ENCODE measurements at regions not wholly inside any gene's neighbourhood (a gene's known extent, or its start where the extent isn't known, plus 50 kb on each side); places are given as distances from the start of the nearest gene placed in this dataset.
A peak's percentile ranks its signal among the peaks of the same experiment; 100 is the strongest.

- Histone ChIP-seq H3K27me3 (replicated peaks; ENCODE audit: control insufficient read depth, insufficient read depth, low read length, poor library complexity, severe bottlenecking) (no peaks in the 10 kb centered on the region), H3K4me1 (ENCODE audit: control insufficient read depth, insufficient read depth, low read length, poor library complexity, severe bottlenecking) (peaks cover 12% of the 10 kb centered on the region), H3K9me3 (ENCODE audit: control insufficient read depth, low read length) (no peaks in the 10 kb centered on the region), H3K36me3 (ENCODE audit: control insufficient read depth, insufficient read depth, low read length) (no peaks in the 10 kb centered on the region), H3K4me3 (ENCODE audit: insufficient read depth, low read depth, low read length, poor library complexity, severe bottlenecking) (no peak overlapping the region), H3K27ac (ENCODE audit: insufficient read depth, low read length, poor library complexity, severe bottlenecking) (no peak overlapping the region)
- no peak for DNase-seq
Observed at GRCh38 chr20:17848249-17849048, 120.1 kb downstream of the SNX5 start.

DNA sequence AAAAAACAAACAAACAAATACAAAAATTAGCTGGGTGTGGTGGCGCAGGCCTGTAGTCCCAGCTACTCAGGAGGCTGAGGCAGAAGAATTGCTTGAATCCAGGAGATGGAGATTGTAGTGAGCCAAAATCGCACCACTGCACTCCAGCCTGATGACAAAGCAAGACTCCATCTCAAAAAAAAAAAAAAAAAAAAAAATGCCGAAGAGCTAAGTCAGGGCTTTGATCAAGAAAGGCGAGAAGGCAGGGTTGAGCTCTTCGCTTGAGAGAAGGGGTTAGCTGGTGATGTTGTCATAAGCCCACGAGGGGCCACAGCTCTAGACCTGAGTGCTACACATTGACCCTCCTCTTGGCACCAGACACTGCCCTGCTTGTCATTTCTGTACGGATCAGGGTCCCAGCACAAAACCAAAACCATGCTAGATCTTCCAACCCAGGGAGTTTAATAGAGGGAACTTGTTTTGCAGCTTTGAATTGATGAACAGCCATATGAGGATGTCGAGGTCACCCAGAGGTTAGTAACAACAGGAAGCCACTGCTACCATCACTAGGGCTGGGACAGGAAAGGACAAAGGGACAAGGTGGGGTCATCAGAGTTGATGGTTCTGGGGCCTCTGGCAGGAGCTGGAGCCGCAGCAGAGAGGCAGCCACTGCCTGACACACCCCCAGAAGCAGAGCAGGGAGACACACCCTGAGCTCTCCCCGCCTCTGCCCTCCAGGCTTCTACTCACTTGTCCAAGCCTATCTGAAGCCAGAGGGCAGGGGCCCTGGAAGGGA, 122.7 kb downstream of the SNX5 start:
- Histone ChIP-seq H3K4me1 (ENCODE audit: control insufficient read depth, insufficient read depth, low read length, poor library complexity, severe bottlenecking) (peaks cover 12% of the 10 kb centered on the region), H3K9me3 (ENCODE audit: control insufficient read depth, low read length) (no peaks in the 10 kb centered on the region), H3K36me3 (ENCODE audit: control insufficient read depth, insufficient read depth, low read length) (no peaks in the 10 kb centered on the region), H3K27me3 (replicated peaks; ENCODE audit: control insufficient read depth, insufficient read depth, low read length, poor library complexity, severe bottlenecking) (no peaks in the 10 kb centered on the region), H3K4me3 (ENCODE audit: insufficient read depth, low read depth, low read length, poor library complexity, severe bottlenecking) (no peak overlapping the region), H3K27ac (ENCODE audit: insufficient read depth, low read length, poor library complexity, severe bottlenecking) (no peak overlapping the region)
- DNase-seq = no peak

DNA sequence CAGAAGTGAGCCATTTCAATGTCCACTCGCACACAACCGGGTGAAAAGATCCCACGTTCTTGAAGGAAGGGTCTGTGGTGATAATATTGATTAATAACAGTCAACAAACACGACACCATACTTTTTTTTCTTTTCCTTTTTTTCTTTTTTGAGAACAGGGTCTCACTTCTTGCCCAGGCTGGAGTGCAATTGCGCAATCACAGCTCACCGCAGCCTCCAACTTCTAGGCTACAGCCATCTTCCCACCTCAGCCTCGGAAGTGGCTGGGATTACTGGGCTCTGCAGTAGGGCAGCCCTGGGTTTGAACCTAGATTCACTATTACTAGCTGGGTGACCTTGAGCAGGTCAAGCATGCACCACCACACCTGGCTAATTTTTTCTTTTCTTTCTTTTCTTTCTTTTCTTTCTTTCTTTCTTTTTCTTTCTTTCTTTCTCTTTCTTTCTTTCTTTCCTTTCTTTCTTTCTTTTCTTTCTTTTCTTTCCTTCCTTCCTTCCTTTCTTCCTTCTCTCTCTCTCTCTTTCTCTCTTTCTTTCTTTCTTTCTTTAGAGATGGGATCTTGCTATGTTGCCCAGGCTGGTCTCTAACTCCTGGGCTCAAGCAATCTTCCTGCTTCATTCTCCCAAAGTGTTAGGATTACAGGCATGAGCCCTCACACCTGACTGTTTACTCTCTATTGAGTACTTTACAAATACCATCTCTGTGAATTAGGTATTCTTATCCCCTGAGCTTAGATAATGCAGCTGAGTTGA, 123.9 kb downstream of the SNX5 start:
- Histone ChIP-seq H3K9me3 (ENCODE audit: control insufficient read depth, low read length) (no peaks in the 10 kb centered on the region), H3K27ac (ENCODE audit: insufficient read depth, low read length, poor library complexity, severe bottlenecking) (no peak overlapping the region), H3K27me3 (replicated peaks; ENCODE audit: control insufficient read depth, insufficient read depth, low read length, poor library complexity, severe bottlenecking) (no peaks in the 10 kb centered on the region), H3K4me1 (ENCODE audit: control insufficient read depth, insufficient read depth, low read length, poor library complexity, severe bottlenecking) (peaks cover 12% of the 10 kb centered on the region), H3K4me3 (ENCODE audit: insufficient read depth, low read depth, low read length, poor library complexity, severe bottlenecking) (no peak overlapping the region), H3K36me3 (ENCODE audit: control insufficient read depth, insufficient read depth, low read length) (no peaks in the 10 kb centered on the region)
- no peak for DNase-seq

DNA sequence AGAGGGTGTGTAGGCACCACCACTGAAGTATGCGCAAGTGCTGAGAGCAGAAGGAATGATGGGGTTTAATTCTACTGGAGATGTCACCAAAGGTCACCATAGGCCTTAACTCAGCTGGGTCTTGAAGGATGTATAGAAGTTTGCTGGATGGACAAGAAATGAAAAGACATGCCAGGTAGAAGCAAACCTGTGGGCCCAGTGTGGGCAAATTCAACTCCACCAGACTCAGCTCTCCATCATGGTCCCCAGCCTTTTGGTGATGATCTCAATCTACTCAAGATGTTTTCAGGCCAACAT, 124.5 kb downstream of the SNX5 start:
- Histone ChIP-seq H3K27ac (ENCODE audit: insufficient read depth, low read length, poor library complexity, severe bottlenecking) (no peak overlapping the region), H3K27me3 (replicated peaks; ENCODE audit: control insufficient read depth, insufficient read depth, low read length, poor library complexity, severe bottlenecking) (no peaks in the 10 kb centered on the region), H3K4me1 (ENCODE audit: control insufficient read depth, insufficient read depth, low read length, poor library complexity, severe bottlenecking) (peaks cover 12% of the 10 kb centered on the region), H3K4me3 (ENCODE audit: insufficient read depth, low read depth, low read length, poor library complexity, severe bottlenecking) (no peak overlapping the region), H3K36me3 (ENCODE audit: control insufficient read depth, insufficient read depth, low read length) (no peaks in the 10 kb centered on the region), H3K9me3 (ENCODE audit: control insufficient read depth, low read length) (no peaks in the 10 kb centered on the region)
- DNase-seq = no peak

DNA sequence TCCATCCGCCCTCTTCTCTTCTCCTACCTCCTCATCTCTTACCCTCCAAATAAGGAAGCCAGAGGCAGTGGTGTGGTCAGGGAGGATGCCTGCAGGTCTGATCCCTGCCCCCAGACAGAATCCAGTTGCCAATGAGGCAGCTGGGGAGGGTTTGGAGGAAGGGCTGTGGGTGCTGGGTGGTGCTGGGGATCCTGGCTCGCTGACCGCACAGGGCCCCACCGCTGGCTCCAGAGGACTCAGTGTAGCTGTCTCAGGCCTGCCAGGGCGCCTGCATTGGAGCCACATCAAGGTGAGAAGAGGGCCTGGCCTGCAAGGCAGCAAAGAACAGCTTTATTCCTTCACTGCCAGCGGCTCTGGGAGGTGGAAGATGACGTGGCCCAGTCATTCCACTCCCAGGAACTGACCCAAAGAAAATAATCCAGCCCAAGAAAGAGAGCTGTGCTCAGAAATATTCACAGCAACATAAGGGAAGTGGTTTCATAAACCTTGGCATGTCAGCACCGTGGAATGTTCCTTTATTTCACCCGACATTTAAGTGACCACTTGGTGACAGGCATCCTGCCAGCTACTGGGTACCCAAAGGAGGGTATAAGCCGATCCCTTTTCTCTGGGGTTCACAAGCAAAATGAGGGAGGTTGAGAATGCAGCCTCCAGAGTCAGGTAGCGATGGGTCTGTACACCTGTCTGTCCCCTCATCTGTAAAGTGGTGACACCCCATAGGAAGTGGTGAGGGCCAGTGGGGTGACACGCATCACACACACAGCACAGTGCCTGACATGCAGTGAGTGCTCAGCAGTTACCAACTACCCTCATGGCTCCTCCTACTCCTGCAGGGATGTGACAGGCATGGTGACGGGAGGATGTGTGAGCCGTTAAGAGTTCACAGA, 125.1 kb downstream of the SNX5 start:
- Histone ChIP-seq H3K4me3 (ENCODE audit: insufficient read depth, low read depth, low read length, poor library complexity, severe bottlenecking) (no peak overlapping the region), H3K9me3 (ENCODE audit: control insufficient read depth, low read length) (no peaks in the 10 kb centered on the region), H3K36me3 (ENCODE audit: control insufficient read depth, insufficient read depth, low read length) (no peaks in the 10 kb centered on the region), H3K27ac (ENCODE audit: insufficient read depth, low read length, poor library complexity, severe bottlenecking) (no peak overlapping the region), H3K4me1 (ENCODE audit: control insufficient read depth, insufficient read depth, low read length, poor library complexity, severe bottlenecking) (peaks cover 8% of the 10 kb centered on the region), H3K27me3 (replicated peaks; ENCODE audit: control insufficient read depth, insufficient read depth, low read length, poor library complexity, severe bottlenecking) (no peaks in the 10 kb centered on the region)
- DNase-seq = peak in 1 of 3 donors; percentile 12

GRCh38 chr20:17841751-17842215, 126.8 kb downstream of the SNX5 start:
- no peak overlapping the region for H3K27ac ChIP-seq (ENCODE audit: insufficient read depth, low read length, poor library complexity, severe bottlenecking)
- DNase-seq = no peak
- no peaks in the 10 kb centered on the region for H3K27me3 ChIP-seq (replicated peaks; ENCODE audit: control insufficient read depth, insufficient read depth, low read length, poor library complexity, severe bottlenecking)
- no peaks in the 10 kb centered on the region for H3K36me3 ChIP-seq (ENCODE audit: control insufficient read depth, insufficient read depth, low read length)
- no peaks in the 10 kb centered on the region for H3K9me3 ChIP-seq (ENCODE audit: control insufficient read depth, low read length)
- H3K4me1 ChIP-seq (ENCODE audit: control insufficient read depth, insufficient read depth, low read length, poor library complexity, severe bottlenecking) = no peaks in the 10 kb centered on the region
- no peak overlapping the region for H3K4me3 ChIP-seq (ENCODE audit: insufficient read depth, low read depth, low read length, poor library complexity, severe bottlenecking)

DNA sequence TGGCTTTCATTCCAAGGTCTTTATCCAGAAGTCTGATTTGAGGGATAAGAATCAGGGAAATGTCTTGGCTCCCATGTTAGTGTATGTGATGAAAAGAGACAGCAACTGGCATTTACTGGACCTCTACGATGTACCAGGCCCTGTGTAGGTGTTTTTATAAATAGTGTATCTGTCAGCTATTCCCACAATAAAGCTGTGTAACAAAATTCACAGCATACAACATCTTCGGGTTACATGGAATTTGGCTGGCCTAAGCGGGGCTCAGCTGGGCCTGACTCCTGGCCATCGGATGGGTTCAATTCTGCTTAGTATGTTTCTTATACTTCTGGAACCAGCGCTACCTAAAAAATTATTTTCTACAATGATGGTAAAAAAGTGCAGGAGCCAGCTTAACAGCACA, 128.2 kb downstream of the SNX5 start:
- H3K9me3 ChIP-seq (ENCODE audit: control insufficient read depth, low read length) = no peaks in the 10 kb centered on the region
- no peaks in the 10 kb centered on the region for H3K36me3 ChIP-seq (ENCODE audit: control insufficient read depth, insufficient read depth, low read length)
- H3K4me3 ChIP-seq (ENCODE audit: insufficient read depth, low read depth, low read length, poor library complexity, severe bottlenecking) = no peak overlapping the region
- no peaks in the 10 kb centered on the region for H3K27me3 ChIP-seq (replicated peaks; ENCODE audit: control insufficient read depth, insufficient read depth, low read length, poor library complexity, severe bottlenecking)
- no peak for DNase-seq
- H3K27ac ChIP-seq (ENCODE audit: insufficient read depth, low read length, poor library complexity, severe bottlenecking) = no peak overlapping the region
- no peaks in the 10 kb centered on the region for H3K4me1 ChIP-seq (ENCODE audit: control insufficient read depth, insufficient read depth, low read length, poor library complexity, severe bottlenecking)

GRCh38 chr20:17838921-17839320, 129.7 kb downstream of the SNX5 start:
- no peaks in the 10 kb centered on the region for H3K9me3 ChIP-seq (ENCODE audit: control insufficient read depth, low read length)
- H3K36me3 ChIP-seq (ENCODE audit: control insufficient read depth, insufficient read depth, low read length) = no peaks in the 10 kb centered on the region
- no peaks in the 10 kb centered on the region for H3K27me3 ChIP-seq (replicated peaks; ENCODE audit: control insufficient read depth, insufficient read depth, low read length, poor library complexity, severe bottlenecking)
- no peak for DNase-seq
- no peak overlapping the region for H3K27ac ChIP-seq (ENCODE audit: insufficient read depth, low read length, poor library complexity, severe bottlenecking)
- no peak overlapping the region for H3K4me3 ChIP-seq (ENCODE audit: insufficient read depth, low read depth, low read length, poor library complexity, severe bottlenecking)
- no peaks in the 10 kb centered on the region for H3K4me1 ChIP-seq (ENCODE audit: control insufficient read depth, insufficient read depth, low read length, poor library complexity, severe bottlenecking)

DNA sequence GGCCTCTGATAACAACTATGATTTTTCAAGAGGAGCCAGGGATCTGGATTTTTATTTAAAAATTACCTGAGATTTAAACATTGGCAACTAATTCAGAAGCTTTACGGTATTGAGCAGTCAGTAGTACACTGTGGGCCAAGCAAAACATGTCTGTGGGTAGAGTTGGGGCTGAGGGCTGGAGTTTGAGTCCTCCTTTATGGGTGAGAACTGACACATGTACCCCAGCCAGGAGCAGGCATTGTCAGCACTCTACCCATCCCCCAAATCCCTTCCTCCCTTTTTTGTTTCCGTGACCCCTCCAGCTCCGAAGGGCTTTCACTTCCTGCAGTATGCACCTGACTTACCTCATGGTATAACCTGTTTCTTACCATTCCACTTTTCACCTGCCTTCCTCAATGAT, 131.4 kb downstream of the SNX5 start:
- no peaks in the 10 kb centered on the region for H3K4me1 ChIP-seq (ENCODE audit: control insufficient read depth, insufficient read depth, low read length, poor library complexity, severe bottlenecking)
- H3K27ac ChIP-seq (ENCODE audit: insufficient read depth, low read length, poor library complexity, severe bottlenecking) = no peak overlapping the region
- no peaks in the 10 kb centered on the region for H3K36me3 ChIP-seq (ENCODE audit: control insufficient read depth, insufficient read depth, low read length)
- no peak for DNase-seq
- no peaks in the 10 kb centered on the region for H3K9me3 ChIP-seq (ENCODE audit: control insufficient read depth, low read length)
- H3K27me3 ChIP-seq (replicated peaks; ENCODE audit: control insufficient read depth, insufficient read depth, low read length, poor library complexity, severe bottlenecking) = no peaks in the 10 kb centered on the region
- no peak overlapping the region for H3K4me3 ChIP-seq (ENCODE audit: insufficient read depth, low read depth, low read length, poor library complexity, severe bottlenecking)

All from effector memory CD4-positive, alpha-beta T cell (primary cell).